SK-MEL-5 (cell line): ENCODE measurements at regions not wholly inside any gene's neighbourhood (a gene's known extent, or its start where the extent isn't known, plus 50 kb on each side); places are given as distances from the start of the nearest gene placed in this dataset.
"Not testable (repeated sequence)": the region's sequence is repeated elsewhere in the genome, so short reads cannot be mapped to it uniquely, and the experiment has no call there.

Experiments
- DNase-seq: peaks from one replicate; pipeline ENCODE4 v3.0.0-alpha.2; 2016; ENCODE audit warnings: low read depth, low spot score
- in situ Hi-C: cut with HindIII; loops from 2 replicates; pipeline ENCODE4 v1.10.0; 2016; ENCODE audit warnings: low sequenced_read_pairs, high pct_unique_total_duplicates, low pct_unique_long_range_greater_than_20kb

DNA sequence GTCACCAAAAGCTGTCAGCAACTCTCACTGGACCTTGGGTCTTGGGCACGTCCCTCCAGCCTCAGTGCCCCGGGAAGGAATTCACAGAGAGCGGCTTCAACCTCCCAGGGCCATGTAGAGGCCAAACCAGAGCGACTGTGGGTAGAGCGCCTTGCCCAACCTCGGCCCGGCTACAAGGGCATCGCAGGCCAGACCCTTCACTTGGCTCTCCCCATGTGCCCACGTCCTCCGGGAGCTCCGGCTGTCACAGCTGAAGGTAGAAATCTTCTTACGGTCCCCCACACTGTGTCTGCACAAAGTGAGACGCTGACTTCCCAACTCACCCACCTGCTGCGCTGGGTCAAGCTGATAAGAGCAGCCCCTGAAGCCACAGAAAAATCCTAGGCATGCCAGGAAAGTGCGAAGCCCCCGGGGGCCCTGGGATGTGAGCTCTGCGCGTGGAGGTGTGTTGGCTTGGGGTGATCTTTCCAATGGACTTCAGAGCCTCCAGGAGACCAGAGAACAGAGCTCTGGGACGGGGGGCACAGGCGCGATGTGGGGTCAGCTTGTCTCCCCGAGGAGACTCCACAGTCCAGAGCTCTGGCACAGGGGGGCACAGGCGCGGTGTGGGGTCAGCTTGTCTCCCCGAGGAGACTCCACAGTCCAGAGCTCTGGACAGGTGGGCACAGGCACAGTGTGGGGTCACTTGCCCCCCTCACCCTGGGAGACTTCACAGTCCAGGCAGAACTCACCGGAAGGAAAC, 105.5 kb downstream of the RTP5 start:
- in situ Hi-C loops = no loop called here

DNA sequence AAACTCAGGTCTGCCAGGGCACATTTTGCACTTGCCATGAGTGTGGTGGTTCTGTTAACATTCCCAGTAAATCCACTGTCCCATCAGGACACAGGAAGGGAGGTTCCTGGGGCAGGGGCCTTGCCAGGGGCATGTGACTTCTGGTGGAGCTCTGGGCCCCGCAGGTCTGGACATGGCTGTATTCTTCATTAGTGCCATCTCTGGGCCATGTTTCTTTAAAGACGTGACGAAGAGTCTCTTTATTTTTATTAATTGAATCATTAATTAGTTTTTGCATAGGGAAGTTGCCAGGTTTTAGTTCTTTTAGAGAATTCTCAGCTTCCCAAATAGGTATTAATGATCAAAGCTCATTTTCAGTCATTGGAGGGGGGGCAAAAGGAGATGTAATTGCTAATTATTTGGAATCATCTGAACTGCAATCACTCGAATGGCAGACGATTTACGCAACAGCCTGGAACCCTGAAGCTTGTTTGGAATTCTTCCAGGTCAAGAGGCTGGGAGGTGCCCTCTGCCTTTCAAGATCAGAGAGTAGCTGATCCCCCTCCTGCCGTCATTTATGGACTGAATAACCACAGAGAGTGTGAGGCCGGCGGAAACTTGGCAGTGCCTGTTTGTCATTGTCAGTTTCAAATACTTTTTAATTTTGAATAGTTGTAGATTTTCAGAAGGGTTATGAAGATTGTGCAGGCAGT, 106.2 kb downstream of the RTP5 start:
- in situ Hi-C loops = no loop called here
- DNase-seq = no peak

More for the DNA sequence above, 105.5 kb downstream of the RTP5 start:
- no peak for DNase-seq

DNA sequence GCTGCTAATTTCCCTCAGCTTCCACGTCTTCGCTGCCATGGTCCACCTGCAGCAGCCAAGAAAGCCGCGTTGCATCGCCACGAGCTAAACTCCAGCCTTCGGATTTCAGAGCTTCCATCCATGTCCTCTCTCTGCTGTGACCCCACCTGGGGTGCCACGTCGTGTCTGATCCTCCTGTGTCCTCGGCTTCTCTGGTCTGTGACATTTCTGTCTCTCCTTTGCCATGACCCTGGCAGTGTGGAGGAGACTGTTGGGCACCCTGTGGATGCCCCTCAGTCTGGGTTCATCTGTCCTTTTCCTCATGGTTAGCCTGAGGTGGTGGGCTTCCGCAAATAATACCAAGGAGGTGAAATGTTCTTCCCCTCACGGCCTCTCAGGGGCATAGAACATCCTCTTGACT, 106.8 kb downstream of the RTP5 start:
- DNase-seq = no peak
- in situ Hi-C loops = no loop called here

DNA sequence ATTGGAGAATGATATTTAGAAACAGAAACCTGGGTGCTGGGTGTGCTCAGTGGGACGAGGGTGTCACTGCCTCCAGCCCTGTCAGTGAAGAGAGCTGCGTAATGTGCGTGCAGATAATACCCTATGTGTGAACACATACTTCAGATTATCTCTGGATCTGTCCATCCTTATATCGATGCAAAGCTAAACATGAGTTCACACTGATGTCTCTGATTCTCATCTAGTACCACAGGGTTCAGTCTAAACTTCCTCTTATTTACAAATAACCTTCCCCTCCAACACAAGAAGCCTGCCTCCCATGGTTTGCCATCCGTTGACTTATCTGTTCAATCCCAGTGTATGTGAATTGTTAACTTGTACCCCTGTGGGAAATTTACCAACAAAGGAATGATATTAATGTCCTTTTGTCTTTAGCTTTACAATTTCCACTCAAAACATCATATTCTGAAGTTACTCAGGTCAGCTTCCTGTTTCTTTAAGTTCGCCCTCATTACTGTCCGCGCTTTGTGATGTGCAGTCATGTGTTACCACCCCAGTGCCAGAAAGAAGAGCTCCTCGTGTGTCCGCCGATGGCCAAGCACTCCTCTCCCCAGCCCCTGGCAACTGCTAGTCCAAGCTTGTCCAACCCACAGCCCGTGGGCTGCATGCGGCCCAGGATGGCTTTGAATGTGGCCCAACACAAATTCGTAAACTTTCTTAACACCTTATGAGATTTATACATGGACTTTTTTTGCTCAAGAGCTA, 108.2 kb downstream of the RTP5 start:
- in situ Hi-C loops = no loop called here
- DNase-seq = no peak

DNA sequence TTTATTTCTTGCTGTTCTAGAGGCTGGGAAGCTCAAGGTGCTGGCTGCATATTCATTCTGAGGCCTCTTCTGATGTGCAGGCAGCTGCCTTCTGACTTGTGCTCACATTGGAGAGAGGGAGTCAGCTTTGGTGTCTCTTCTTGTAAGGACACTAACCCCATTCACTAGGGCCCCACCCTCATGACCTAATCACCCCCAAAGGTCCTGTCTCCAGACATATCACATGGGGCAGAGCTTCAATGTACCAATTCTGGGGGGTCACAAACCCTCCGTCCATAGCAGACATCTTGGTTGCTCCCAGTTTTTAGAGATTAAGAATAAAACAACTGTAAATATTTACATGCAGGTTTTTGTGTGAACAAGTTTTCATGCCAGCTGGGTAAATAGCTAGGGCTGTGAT, 109.1 kb downstream of the RTP5 start:
- no peak for DNase-seq
- in situ Hi-C loops = no loop called here

DNA sequence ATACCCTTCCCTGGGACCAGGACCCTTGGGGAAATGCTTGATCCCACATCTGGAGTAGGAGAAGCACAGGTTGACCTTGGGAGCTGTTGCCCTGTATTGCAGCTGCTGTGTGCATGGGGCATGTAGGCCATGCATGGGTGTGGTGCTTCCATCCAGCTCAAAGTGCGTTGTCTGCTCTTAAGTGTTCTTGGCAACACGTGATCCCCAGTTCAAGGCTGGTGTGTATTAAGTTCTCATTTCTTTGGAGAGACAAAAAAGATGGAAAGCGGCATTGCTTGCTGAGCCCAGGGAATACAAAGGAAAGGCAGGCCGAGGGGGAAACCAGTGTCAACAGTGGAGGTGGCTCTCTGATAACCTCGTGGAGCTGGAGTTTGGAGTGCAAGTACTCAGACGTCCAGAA, 110.7 kb downstream of the RTP5 start:
- in situ Hi-C loops = no loop called here
- no peak for DNase-seq

DNA sequence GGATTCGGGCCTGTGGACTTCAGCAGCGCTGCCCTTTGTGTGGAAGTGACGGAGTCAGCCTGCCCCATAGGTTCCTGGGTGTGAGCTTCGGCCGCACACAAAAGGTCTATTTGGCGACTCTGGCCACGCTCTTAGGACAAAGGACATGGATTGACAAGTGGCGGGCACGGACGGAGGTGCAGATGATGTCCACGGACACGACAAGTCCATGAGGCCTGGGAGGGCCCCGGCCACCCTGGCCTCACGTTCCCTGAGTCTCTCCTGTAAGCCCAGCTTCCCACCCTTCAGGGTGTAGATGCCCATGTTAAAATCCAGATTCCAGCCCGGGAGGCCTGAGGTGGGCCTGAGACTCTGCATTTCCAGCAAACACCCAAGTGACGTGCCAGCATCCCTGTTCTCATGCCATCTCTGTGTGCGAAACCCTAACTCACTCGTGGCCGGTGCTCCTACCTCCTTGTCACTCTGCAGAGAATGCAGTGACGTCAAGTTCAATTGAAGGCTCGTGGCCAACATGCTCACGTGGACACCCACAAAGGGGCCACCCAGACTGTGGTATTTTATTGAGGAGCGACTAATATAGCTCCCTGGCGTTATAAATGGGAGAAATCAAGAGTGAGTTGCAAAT, 111.7 kb downstream of the RTP5 start:
- in situ Hi-C loops = no loop called here
- DNase-seq = no peak

DNA sequence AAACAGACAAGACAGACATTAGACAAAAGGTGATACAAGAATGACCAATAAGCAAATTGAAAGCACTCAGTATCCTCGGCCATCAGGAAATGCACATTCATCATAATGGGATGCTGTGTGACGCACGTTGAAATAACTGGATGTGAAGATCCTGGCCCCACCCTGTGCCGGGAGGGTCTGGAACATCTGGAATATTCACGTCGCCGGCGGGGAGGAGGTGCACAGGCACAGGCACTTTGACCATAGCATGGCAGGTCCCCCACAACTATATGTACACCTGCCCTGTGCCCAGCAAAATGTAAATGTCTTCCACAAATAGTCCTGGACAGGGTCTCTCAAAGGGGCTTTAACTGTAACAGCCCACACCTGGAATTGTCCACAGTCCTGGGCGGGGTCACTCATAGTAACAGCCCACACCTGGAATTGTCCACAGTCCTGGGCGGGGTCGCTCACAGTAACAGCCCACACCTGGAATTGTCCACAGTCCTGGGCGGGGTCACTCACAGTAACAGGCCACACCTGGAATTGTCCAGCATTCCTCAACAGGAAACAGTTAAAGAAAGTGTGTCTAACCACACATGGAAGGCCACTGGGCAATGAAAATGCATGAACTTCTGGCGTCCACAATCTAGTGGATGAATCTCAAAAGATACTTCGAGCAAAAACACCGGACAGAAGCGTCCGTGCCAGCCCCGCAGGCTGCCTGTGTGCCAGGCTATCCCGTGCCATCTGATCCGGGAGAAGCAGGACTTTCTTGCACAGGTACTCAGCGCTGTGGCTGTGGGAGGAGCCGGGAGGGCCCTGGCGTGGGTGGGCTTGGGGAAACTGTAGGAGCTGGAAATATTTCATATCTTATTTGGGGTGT, 113.4 kb downstream of the RTP5 start:
- in situ Hi-C loops = no loop called here

DNA sequence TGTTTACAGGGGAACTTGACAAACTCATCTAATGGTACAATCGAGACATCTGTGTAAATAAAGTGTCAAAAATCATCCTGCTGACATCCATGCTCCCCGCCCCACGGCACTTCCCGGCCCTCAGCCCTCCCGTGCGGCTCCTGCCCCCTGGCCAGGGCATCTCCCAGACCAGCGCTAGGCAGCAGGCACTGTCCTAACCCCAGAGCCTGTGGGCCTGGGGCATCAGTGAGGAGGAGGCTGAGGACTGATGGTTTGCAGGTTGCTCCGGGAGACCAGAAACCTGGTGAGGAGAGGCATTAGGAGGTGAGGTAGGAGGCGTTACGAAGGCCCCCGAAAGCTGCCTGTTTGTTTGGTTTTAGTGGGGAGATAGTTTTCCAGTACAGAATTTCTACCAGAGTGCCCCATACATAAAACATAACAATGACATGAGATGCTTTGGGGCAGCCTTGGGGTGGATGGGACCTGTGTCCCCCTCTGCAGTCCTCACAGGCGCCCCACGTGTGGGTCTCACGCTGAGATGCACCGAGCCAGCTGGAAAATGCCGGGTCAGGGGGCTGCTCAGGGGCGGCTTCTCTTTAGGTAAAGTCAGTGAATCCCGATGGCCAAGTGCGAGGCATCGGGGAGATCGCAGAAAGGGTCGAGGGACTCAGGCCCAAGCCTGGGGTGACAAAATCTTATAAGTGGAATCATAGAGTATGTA, 114.2 kb downstream of the RTP5 start:
- in situ Hi-C loops = no loop called here
- DNase-seq = no peak

More for the DNA sequence above, 113.4 kb downstream of the RTP5 start:
- no peak for DNase-seq

DNA sequence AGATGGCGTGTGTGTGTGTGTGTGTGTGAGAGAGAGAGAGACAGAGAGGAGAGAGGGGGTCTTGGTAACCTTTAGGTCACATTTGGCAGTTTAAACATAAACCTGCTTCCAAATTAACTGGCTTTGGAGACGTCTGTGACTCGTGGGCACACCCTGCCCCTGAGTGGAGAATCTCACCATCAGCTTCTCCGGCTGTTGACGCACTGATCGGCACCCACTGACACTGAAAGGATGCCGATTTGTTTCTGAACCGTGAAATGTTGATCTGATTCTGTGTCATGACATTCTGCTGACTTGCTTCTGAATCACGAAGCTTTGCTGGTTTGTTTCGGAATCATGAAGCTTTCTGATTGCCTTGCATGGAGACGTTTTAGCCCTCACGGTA, 114.7 kb downstream of the RTP5 start:
- in situ Hi-C loops = no loop called here
- no peak for DNase-seq

DNA sequence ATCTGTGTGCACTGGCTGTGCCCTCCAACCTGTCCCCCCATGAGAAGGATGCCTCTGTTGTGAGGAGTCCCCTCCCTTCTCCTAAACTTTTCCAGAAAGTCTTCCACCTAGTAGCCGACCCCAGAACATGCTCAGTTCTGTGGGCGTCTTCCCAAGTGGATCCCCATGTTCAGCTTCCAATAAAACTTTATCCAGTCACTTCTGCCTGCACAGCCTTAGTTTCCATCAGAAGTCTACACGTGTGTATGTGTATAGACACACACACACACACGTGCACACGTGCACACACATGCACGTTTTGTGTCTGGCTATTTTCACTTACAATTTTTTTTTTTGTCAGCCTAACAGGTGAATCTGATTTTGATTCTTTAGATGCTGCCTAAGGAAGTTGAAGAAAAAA, 115.1 kb downstream of the RTP5 start:
- in situ Hi-C loops = no loop called here
- no peak for DNase-seq

DNA sequence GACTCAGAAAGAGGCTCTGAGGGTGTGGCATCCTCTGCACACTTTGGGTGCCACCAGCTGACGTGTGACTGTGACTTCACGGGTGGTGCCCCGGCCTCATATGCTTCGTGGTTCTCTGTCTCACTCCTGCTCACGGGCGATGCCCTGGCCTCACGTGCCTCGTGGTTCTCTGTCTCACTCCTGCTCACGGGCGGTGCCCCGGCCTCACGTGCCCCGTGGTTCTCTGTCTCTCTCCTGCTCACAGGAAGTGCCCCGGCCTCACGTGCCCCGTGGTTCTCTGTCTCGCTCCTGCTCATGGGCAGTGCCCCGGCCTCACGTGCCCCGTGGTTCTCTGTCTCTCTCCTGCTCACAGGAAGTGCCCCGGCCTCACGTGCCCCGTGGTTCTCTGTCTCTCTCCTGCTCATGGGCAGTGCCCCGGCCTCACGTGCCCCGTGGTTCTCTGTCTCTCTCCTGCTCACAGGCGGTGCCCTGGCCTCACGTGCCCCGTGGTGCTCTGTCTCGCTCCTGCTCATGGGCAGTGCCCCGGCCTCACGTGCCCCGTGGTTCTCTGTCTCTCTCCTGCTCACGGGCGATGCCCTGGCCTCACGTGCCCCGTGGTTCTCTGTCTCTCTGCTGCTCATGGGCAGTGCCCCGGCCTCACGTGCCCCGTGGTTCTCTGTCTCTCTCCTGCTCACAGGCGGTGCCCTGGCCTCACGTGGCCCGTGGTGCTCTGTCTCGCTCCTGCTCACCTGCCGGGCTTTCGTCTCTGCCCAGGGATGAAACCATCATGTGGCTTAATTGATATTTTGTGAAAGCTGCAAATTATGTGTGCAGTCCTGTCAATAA, 115.8 kb downstream of the RTP5 start:
- in situ Hi-C loops, DNase-seq: not testable (repeated sequence)

DNA sequence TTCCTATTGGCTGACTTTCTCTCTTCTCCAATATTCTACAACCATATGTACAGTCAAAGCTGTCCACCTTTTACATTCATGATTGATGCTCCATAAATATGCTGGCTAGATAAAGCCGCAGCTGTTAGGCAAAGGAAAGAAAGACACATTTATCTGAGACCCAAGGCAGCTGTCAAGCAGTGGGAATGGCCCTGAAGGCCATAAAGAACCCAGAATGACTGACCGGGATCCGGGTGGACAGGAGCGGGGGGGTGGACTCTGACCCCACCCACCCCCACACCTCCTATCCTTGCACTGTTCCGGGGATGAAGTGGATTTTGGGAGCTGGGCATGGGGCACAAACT, 116.4 kb downstream of the RTP5 start:
- no peak for DNase-seq
- in situ Hi-C loops = no loop called here

DNA sequence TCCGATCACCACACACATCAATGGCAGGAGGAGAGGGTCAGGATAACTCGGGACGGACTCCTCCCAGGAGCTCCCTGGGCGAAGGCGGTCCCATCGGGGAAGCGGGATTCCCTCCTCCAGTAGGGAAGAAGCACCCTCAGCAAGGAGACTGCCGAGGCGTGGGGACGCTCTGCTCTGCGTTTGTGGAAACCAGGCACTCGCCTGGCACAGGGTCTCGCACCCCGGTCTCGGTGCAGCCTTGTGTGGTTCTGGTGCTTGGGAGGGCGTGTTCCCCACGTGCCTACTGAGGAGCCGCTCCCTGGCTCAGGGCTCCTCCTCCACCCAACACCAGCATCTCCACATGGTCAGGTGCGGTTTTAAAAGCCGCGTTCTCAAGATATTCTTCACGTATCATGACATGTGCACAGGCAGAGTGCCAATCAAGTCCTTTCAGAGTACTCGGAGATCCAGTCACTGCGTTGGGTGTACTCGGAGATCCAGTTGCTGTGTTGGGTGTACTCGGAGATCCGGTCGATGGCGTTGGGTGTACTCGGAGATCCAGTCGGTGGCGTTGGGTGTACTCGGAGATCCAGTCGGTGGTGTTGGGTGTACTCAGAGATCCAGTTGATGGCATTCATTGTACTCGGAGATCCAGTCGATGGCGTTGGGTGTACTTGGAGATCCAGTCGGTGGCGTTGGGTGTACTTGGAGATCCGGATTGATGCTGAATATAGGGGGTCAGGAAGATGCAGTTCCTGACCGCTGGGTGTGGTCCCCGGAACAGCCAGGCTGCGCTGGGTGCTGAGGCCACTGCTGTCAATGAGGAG, 117.5 kb downstream of the RTP5 start:
- DNase-seq = no peak
- in situ Hi-C loops = no loop called here

DNA sequence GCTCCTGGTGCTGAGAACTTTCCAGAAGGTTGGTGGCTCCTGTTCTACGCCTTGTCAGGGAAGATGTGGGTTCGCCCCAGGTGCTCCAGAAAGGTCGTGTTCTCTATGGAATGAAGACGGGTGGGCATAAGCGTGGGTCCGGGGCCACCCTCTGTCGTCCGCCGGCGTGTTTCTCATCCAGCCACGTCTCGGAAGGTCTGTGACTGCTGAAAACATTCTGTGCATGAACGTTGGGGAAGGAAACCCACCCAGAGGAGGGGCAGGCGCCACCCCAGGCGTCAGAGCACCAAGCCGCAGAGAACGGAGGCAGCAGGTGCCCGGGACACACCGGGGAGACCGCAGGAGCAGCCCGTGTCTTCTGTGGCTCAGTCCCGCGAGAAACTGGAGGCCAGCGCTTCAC, 118.2 kb downstream of the RTP5 start:
- no peak for DNase-seq
- in situ Hi-C loops = no loop called here

DNA sequence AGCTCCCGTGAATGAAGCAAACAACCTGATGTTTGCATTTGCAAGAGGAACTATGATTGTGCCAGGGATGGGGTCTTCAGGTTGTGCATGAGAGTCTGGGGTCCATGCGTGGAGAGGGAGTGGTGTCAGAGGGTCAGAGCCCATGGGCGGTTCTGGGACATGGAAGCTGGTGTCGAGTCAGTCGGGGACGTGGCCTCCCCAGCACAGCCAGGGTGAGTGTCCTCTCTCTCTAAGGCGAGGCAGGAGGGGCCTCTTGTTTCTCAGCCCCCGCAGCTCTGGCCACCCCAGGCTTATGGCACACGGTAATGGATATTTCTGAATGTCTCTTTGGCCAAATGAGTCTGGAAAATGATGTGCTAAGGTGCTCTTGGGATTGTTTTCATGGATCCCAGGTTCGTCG, 118.6 kb downstream of the RTP5 start:
- in situ Hi-C loops = no loop called here
- no peak for DNase-seq
